ENCODE measurements at regions not wholly inside any gene's neighbourhood (a gene's known extent, or its start where the extent isn't known, plus 50 kb on each side); places are given as distances from the start of the nearest gene placed in this dataset.

GRCh38 chr11:25938952-25939351 lies 393.0 kb upstream of the ANO3 start:
- no peak for DNase-seq (ENCODE audit: low read depth in 2 of 2)
- no peak overlapping the region for H3K4me3 ChIP-seq (replicated peaks in 1 of 2; ENCODE audit: low read depth in 2 of 2, low read length in 2 of 2)
- TF ChIP-seq CTCF (IDR thresholded peaks at IDR 0.05; ENCODE audit: low read depth, low read length): no peak

GRCh38 chr11:25939691-25940090 lies 392.2 kb upstream of the ANO3 start:
- no peak for TF ChIP-seq CTCF (IDR thresholded peaks at IDR 0.05; ENCODE audit: low read depth, low read length)
- DNase-seq (ENCODE audit: low read depth in 2 of 2): no peak

GRCh38 chr11:25941353-25941752 lies 390.6 kb upstream of the ANO3 start:
- no peak for TF ChIP-seq CTCF (IDR thresholded peaks at IDR 0.05; ENCODE audit: low read depth, low read length)
- no peak overlapping the region for H3K4me3 ChIP-seq (replicated peaks in 1 of 2; ENCODE audit: low read depth in 2 of 2, low read length in 2 of 2)
- no peak for DNase-seq (ENCODE audit: low read depth in 2 of 2)

More at GRCh38 chr11:25939691-25940090, 392.2 kb upstream of the ANO3 start:
- H3K4me3 ChIP-seq (replicated peaks in 1 of 2; ENCODE audit: low read depth in 2 of 2, low read length in 2 of 2): no peak overlapping the region

- H3K4me3 ChIP-seq (replicated peaks in 1 of 2; ENCODE audit: low read depth in 2 of 2, low read length in 2 of 2): no peak overlapping the region
- no peak for TF ChIP-seq CTCF (IDR thresholded peaks at IDR 0.05; ENCODE audit: low read depth, low read length)
Observed at GRCh38 chr11:25943031-25943430, 388.9 kb upstream of the ANO3 start.

GRCh38 chr11:25943777-25944661 lies 387.9 kb upstream of the ANO3 start:
- no peak for TF ChIP-seq CTCF (IDR thresholded peaks at IDR 0.05; ENCODE audit: low read depth, low read length)
- no peak for DNase-seq (ENCODE audit: low read depth in 2 of 2)
- H3K4me3 ChIP-seq (replicated peaks in 1 of 2; ENCODE audit: low read depth in 2 of 2, low read length in 2 of 2): no peak overlapping the region

More at GRCh38 chr11:25943031-25943430, 388.9 kb upstream of the ANO3 start:
- DNase-seq (ENCODE audit: low read depth in 2 of 2): no peak

- TF ChIP-seq CTCF (IDR thresholded peaks at IDR 0.05; ENCODE audit: low read depth, low read length): no peak
- no peak overlapping the region for H3K4me3 ChIP-seq (replicated peaks in 1 of 2; ENCODE audit: low read depth in 2 of 2, low read length in 2 of 2)
- no peak for DNase-seq (ENCODE audit: low read depth in 2 of 2)
Observed at GRCh38 chr11:25949918-25950317, 382.0 kb upstream of the ANO3 start.
